ENCODE measurements at regions not wholly inside any gene's neighbourhood (a gene's known extent, or its start where the extent isn't known, plus 50 kb on each side); places are given as distances from the start of the nearest gene placed in this dataset.

GRCh38 chr12:69019910-69020309 lies 86.9 kb upstream of the CPM start:
- Mint-ChIP-seq H3K4me1 (ENCODE audit: low read depth) (no peaks in the 10 kb centered on the region), H3K4me3 (ENCODE audit: unreplicated experiment) (no peak overlapping the region), H3K27ac (ENCODE audit: unreplicated experiment) (no peak overlapping the region), H3K27me3 (ENCODE audit: low read depth) (peaks cover 3% of the 10 kb centered on the region), H3K9me3 (ENCODE audit: low read depth) (peaks cover 9% of the 10 kb centered on the region), H3K36me3 (ENCODE audit: low read depth) (no peaks in the 10 kb centered on the region)
- no peak for DNase-seq (ENCODE audit: low spot score)
- TF ChIP-seq CTCF (IDR thresholded peaks at IDR 0.05), result no peak

GRCh38 chr12:69022674-69023073 lies 89.7 kb upstream of the CPM start:
- H3K9me3 Mint-ChIP-seq (ENCODE audit: low read depth), result peaks cover 9% of the 10 kb centered on the region
- no peak overlapping the region for H3K4me3 Mint-ChIP-seq (ENCODE audit: unreplicated experiment)
- H3K27ac Mint-ChIP-seq (ENCODE audit: unreplicated experiment), result no peak overlapping the region
- no peaks in the 10 kb centered on the region for H3K36me3 Mint-ChIP-seq (ENCODE audit: low read depth)
- DNase-seq (ENCODE audit: low spot score), result no peak
- peaks cover 4% of the 10 kb centered on the region for H3K4me1 Mint-ChIP-seq (ENCODE audit: low read depth)
- H3K27me3 Mint-ChIP-seq (ENCODE audit: low read depth), result no peaks in the 10 kb centered on the region
- no peak for TF ChIP-seq CTCF (IDR thresholded peaks at IDR 0.05)

- Mint-ChIP-seq H3K27ac (ENCODE audit: unreplicated experiment) (no peak overlapping the region), H3K4me3 (ENCODE audit: unreplicated experiment) (no peak overlapping the region)
- TF ChIP-seq CTCF (IDR thresholded peaks at IDR 0.05), result no peak
These were observed 90.9 kb upstream of the CPM start for GRCh38 chr12:69023840-69024239.

GRCh38 chr12:69024413-69024812 lies 91.4 kb upstream of the CPM start:
- H3K27ac Mint-ChIP-seq (ENCODE audit: unreplicated experiment), result no peak overlapping the region
- H3K4me1 Mint-ChIP-seq (ENCODE audit: low read depth), result peaks cover 7% of the 10 kb centered on the region
- no peak for DNase-seq (ENCODE audit: low spot score)

More at GRCh38 chr12:69023840-69024239, 90.9 kb upstream of the CPM start:
- H3K4me1 Mint-ChIP-seq (ENCODE audit: low read depth), result peaks cover 7% of the 10 kb centered on the region
- DNase-seq (ENCODE audit: low spot score), result no peak
- no peaks in the 10 kb centered on the region for H3K27me3 Mint-ChIP-seq (ENCODE audit: low read depth)
- H3K36me3 Mint-ChIP-seq (ENCODE audit: low read depth), result no peaks in the 10 kb centered on the region
- H3K9me3 Mint-ChIP-seq (ENCODE audit: low read depth), result peaks cover 9% of the 10 kb centered on the region

GRCh38 chr12:69024907-69025306 lies 91.9 kb upstream of the CPM start:
- Mint-ChIP-seq H3K4me1 (ENCODE audit: low read depth) (peaks cover 7% of the 10 kb centered on the region), H3K27ac (ENCODE audit: unreplicated experiment) (no peak overlapping the region), H3K27me3 (ENCODE audit: low read depth) (no peaks in the 10 kb centered on the region), H3K9me3 (ENCODE audit: low read depth) (peaks cover 7% of the 10 kb centered on the region), H3K4me3 (ENCODE audit: unreplicated experiment) (no peak overlapping the region), H3K36me3 (ENCODE audit: low read depth) (no peaks in the 10 kb centered on the region)
- DNase-seq (ENCODE audit: low spot score), result no peak
- TF ChIP-seq CTCF (IDR thresholded peaks at IDR 0.05), result no peak

More at GRCh38 chr12:69024413-69024812, 91.4 kb upstream of the CPM start:
- H3K27me3 Mint-ChIP-seq (ENCODE audit: low read depth), result no peaks in the 10 kb centered on the region
- H3K36me3 Mint-ChIP-seq (ENCODE audit: low read depth), result no peaks in the 10 kb centered on the region
- H3K9me3 Mint-ChIP-seq (ENCODE audit: low read depth), result peaks cover 9% of the 10 kb centered on the region
- no peak for TF ChIP-seq CTCF (IDR thresholded peaks at IDR 0.05)
- H3K4me3 Mint-ChIP-seq (ENCODE audit: unreplicated experiment), result no peak overlapping the region
